GM21447 (cell line): ENCODE measurements at regions not wholly inside any gene's neighbourhood (a gene's known extent, or its start where the extent isn't known, plus 50 kb on each side); places are given as distances from the start of the nearest gene placed in this dataset.

Experiments used
- ATAC-seq: cut with Tn5 transposase; IDR thresholded peaks from one replicate; pipeline ENCODE4 v1.9.1; 2021; ENCODE audit not compliant: unreplicated experiment

DNA sequence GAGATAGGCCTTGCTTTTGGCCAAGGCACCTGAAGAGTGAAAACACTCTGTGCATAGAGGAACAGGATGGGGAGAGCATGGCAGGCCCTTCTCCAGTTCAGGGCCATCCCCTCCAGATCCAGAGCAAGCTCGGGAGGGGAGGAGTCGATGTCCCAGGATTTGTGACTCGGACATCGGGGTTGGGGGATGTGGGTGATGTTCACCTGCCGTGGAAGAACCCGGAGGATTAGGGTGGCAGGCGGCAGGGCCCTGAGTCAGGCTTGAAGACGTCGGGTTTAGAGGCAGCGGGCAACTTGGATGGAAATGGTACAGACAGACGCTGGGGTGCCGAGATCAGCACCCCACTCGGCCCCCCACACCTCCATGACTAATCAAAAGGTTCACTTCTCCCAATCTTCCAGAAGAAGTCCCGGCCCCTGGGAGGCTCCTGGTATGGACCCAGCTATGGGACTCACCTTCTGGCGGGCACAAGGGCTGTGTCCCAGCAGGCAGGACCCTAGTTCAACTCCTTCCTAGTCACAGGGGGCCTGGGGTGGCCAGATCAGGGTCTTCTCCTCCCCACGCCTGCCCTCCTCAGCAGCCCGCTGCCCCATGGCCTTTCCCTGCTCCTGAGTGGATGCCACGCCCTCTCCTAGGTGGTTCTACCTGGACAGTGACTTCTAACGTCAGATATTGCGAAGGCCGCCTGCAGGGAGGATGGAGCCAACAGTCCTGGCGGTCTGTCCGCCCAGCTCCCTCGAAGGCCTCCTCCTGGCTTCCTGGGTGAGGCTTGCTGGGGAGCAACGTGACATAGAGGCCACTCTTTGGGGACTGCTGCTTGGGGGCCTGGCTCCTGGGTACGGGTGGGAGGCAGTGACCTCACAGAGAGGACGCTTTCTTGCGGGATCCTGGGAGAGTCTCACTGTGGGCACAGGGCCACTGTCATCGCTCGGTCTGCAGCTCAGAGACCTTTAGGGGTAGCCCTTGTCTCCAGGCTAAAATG is 792.5 kb downstream of the BRD1 start:
- ATAC-seq = no peak

DNA sequence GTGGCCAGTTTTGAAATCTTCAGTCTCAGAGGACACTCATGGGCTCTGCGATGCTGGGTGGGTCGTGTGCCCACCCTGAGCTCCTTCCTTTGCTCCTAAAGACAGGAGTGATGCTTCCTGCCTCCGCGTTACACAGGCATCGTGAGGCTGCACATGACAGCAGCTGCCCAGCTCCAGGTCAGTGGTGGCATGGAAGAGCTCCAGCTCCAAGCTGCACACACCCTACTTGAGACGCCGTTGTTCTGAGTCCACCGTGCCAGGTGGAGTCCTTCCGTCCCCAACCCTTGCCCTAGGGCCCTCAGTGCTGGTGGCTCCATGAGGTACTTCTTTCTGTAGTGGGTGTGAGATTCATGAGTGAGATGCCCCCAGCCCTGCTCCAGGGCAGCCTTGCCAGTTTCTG is 794.1 kb downstream of the BRD1 start:
- no peak for ATAC-seq

DNA sequence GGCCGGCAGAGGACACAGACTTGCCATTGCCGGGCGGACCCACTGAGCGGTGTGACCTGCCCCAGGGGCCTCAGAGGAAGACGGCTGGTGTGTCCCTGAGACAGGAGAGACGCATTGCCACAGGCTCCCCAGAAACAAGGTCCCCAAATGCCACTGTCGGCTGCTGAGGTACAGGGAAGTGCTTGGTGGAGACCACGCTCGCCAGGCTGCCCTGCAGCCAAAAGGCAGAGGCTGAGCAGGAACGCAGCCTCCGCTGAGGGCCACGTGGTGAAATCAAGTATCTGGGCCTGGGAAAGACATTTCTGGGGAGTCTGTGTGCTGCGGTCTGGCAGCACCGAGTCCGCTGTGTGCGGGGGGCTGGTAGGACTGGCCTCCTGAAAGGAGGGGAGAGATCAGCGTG is 794.9 kb downstream of the BRD1 start:
- ATAC-seq = no peak

DNA sequence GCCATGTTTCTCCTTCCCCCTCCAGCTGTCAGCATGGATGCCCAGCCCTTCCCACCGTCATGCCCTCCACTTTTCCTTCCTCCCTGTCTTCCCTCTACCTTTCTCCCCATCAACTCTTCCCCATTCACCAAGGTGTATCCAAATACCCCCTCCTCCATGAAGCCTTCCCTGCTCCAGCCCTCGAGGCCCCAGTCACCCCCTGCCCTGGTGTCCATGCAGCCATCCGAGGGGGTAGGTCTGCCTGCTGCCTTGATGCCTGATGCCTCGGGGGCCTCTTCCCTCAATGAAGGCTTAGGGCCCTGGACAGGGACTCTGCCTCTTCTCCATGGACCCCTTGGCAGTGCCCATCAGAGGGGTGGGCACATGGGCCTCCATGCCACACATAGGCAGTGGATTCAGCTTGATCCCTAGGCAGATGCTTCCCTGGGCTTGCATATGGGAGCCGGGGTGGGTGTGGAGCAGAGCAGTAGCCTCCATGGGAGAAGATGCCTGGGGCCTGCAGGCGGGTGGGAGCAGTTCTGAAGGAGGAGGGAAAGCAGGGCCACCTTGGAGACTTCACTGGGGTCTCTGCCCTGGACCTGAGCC is 795.8 kb downstream of the BRD1 start:
- no peak for ATAC-seq

DNA sequence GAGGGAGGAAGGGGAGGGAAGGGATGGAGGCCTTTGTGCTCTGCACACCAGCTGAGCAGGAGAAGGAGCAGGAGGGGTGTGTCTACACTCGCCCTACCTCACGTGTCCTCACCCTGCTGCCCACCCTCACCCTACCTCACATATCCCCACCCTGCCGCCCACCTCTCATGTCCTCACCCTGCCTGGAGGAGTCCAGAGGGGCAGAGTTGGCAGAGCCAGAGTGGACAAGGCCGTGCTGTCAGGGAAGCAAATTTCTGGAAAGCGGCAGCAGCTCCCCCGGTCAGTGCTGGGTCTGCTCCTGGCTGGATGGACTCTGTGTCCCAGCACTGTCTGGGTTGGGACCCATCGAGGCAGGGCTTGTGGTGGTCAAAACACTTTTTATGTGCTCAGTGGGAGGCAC is 799.6 kb downstream of the BRD1 start:
- no peak for ATAC-seq

DNA sequence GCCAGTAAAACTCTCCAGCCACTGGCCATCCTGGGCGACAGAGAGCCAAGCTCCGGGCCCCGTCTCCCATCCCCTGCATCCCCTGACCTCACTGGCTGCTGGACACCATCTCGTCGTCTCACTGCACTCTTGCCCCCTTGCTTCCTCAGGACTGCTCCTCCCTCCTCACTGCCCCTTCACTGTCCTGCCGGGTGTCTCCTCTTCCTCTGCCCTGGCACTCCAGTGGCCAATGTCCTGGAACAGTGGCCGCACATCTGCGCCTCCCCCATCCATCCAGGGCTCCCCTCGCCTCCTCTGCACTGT is 800.4 kb downstream of the BRD1 start:
- ATAC-seq = no peak

DNA sequence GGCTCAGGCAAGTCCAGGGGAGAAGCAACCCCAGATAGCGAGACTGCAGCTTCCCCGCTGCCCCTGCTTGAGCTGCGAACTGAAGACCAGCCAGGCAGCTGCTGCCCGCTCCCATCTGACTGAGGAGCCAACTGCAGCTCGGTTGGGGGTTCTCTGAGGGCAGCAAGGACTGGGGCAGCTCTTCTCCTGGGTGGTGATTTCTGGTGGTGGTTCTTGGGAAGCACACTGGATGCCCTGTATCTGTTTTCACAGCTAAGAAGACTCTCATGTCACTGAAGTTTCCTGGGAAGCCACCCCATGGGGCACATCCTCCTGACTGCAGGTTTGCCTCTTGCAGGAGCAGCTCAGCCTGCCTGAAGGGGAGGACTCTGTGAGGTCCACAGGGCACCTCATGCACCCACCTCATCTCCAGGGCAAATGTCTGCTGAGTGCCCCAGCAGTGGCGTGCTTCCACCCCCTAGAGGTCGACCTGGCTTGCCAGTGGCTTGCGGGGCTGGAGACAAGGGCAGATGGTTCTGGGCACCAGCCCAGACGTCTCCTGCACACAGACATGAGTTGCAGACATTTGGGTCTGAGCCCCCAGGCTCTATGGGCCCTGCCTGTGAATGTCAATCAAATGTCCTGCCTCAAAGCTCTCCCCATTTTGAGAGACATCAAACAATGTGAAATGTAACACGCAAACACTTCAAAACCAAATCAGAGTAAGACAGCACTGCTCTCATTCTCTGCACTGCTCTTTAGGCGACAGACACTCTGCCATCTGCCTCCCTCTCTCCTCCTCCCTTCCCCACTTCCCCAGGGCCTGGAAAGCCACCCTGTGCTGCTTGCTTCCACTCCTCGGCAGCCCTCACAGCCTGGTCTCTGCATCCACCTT is 800.9 kb downstream of the BRD1 start:
- ATAC-seq = no peak

DNA sequence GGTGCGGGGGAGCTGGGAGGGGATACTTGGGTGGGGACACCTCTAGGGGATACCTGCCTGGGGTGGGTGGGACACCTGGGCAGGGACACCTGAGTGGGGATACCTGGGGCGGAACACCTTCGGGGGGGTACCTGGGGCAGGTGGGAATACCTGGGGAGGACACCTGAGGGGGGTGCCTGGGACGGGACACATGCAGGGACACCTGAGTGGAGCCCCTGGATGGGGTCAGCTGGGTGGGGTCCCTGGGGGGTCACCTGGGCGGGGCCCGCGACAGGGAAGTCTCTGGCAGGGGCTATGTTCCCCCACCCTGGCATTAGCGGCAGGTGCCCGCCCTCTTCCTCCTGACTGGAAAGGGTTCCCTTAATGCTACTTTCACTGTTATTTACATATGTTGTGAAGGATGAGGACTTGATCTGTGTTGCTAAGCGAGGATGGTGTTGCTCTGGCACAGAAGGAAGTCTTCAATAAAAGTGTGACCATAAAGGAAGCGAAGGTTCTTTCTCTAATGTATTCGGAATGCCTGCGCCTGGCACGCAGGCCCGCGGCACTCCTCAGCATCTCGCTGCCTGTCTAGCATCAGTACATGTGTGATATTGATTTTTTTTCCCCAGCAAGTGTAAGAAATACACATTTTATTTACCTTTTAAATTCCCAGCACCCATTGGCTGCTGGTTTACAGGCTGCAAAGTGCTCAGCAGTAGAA is 801.7 kb downstream of the BRD1 start:
- ATAC-seq = no peak

DNA sequence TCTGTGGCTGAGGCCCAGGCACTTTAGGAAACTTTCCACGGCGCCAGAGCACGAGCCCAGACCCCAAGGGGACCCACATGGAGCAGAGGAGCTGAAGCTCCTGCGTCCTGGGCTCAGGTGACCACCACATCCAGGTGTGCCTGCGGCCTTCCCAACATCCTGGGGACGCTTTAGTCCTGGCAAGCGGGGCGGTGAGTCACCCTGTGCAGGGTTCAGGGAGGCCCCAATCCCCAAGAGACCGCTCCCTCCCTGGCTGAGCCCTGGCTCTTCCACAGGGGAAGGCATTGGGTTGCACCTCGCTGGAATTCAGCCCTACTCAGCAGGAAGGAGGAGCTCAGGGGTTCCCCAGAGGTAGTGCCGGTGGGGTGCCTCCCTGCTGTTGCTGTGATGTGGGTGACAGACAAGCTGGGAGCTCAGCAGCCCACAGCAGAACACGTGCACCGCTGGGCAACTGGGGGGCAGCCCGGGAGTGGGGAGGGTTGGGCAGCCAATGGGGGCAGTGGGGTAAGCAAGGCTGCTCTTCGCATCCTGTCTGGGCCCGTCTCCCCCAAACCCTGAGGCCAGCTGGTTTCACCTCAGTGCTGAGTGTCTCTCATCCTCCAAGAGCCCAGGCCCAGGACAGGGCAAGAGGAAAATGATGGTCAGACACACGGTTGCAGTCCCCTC is 802.8 kb downstream of the BRD1 start:
- ATAC-seq = no peak

DNA sequence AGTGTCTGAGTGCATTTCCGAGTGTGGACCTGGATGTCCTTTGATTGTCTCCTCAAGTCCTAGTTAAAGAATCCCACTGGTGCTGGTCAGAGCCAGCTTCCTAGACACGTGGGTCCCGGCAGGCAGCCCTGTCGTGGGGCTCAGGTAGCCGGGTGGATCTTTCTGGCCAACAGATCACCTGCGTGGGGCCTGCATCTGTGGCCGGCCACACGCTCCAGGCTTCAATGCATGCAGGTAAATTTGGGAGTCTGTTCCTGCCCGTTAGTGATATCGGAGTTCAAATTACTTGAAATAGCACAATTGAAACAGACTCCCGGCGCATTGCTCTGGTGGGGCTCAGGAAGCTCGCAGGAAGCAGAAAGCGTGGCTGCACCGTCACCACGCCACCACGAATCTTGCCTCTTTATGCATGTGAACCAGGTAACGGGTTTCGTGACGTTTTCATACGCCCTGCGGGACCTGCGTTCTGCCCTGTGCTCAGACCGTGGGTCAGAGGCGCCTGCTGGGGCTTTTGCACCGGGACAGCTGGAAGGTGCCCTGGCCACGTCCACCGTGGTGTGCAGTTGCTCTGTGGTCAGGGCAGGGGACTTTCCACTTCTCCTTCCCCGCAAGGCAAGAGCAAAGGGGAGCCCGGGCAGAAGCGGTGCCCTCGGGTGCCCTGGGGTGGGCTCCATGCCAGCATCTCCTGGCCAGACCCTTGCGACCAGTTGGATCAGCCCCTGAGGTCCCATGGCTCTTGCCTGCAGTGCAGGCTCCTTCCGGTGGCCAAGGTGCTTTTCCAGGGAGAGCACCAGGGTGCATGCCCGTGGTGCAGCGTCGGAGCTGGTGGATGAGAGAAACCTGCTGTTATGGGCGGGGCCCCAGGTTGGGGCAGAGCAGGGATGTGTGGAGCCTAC is 803.5 kb downstream of the BRD1 start:
- ATAC-seq = no peak

DNA sequence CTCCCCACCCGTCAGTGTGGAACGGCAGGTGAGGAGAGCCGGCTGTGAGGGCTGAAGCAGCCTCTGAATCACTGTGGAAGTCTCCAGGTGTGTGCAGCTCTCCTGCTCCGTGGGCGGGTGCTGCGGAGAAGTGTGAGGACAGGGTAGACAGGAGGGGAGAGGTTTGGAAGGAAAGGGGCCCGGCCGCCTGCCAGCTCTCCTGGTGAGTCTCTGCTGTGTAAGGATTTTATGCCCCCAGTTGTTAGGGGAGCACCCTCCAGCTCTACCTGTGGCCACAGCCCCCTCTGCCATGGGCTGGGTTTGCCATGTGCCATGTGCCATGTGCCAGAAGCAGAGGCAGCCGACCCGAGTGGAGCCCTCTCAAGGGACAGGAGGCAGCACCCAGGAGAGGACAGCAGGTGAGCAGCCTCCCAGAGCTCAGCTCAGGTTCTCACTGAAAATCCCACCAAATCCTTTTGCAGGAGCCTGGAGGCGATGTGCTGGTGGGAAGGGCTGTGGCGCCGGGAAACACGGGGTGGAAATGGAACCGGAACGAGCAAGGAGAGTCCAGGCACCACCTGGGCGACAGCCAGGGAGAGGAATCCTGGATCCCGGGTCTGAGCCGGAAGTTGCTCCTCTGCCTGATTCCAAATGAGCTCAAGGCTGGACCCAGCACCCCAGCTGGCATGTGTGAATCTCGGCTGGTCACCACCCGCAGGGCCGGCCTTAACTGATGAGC is 804.4 kb downstream of the BRD1 start:
- no peak for ATAC-seq

DNA sequence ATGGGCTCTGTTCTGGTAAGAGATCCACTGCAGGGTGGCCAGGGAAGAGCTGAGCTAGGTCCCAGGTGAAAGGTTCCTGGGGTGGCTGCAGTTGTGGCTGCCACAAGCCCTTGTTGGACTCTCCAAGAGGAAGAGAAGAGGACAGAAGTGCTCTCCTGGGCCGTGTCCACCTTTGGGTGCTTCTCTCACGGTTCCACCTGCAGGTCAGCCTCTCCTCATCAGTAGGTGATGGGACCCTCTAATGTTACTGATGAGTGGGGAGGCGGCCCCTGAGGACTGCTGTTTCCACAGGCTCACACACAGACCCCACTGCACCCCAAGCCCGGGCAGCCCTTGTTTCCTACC is 804.9 kb downstream of the BRD1 start:
- no peak for ATAC-seq

DNA sequence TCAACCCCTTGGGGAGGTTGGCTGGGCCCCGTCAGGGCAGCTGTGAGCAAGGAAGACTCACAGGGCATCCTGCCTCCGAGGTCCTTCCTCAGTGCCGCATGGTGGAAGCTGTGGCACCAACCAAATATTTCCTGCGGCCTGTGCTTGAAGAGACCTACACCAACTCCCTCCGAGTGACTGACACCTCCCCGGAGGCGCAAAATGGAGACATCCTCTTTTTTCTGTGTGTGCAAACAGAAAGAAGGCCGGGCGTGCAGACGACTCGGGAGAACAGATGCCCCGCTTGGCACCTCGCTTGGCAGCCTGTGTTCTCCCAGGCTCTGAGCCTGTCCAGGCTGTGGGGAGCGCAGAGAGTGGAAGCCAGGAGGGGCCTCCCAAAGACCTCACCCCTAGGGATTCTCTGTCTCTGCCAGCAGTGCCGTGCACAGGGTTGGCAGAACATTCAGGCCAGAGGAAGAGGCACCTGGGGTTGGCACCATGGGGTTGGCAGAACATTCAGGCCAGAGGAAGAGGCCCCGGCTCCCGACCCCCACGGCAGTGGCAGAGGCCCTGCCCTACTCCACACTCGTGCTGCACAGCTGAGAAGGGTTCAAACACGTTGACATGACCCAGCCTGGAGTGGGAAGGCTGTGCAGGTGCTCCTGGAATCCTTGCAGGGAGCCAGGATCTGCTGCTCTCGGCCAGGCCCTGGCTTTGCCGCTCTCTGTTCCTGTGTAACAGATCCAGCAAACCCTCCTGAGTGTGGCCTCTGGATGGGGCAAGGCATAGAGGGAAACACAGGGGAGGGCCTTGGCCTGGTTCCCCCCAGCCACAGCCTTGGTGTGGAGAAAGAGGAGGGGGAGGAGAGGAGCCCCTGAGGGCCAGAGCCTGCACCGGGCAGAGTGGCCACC is 805.5 kb downstream of the BRD1 start:
- ATAC-seq = no peak

DNA sequence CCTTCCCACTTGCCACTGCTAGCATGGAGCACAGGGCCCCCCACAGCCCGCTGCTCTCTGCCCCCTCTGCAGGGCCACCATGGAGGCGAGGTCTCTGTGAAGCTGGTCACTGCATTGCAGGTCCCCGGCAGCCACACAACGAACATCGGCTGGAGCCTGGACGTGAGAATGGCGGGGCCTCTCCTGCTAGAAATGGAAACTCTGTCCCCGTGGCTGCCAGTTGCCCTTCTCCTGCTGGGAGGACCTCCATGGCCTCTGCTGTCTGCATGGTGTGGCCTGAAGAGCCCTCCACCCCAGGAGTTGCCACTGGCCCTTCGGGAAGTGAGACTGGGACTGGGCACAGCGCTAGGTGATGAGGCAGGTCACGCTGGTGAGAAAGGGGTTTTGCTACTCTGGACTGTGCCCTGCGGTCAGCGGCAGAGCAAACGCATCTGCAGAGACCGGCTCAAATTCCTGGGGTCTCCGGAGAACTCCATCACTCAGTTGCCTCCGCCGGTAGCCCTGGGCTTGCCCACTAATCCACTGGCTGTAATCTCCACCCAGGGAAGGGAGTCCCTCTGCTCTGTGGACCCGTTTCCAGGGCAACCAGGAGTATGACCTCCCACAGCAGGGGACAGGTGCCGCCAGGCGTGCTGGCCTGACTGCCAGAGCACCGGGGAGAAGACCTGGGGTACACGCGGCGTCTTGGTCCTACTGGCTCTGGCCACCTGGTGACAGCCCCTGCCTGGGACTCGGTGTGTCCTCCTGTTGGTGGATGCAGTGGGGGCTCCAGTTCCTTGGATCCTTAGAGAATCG is 806.3 kb downstream of the BRD1 start:
- ATAC-seq = no peak

DNA sequence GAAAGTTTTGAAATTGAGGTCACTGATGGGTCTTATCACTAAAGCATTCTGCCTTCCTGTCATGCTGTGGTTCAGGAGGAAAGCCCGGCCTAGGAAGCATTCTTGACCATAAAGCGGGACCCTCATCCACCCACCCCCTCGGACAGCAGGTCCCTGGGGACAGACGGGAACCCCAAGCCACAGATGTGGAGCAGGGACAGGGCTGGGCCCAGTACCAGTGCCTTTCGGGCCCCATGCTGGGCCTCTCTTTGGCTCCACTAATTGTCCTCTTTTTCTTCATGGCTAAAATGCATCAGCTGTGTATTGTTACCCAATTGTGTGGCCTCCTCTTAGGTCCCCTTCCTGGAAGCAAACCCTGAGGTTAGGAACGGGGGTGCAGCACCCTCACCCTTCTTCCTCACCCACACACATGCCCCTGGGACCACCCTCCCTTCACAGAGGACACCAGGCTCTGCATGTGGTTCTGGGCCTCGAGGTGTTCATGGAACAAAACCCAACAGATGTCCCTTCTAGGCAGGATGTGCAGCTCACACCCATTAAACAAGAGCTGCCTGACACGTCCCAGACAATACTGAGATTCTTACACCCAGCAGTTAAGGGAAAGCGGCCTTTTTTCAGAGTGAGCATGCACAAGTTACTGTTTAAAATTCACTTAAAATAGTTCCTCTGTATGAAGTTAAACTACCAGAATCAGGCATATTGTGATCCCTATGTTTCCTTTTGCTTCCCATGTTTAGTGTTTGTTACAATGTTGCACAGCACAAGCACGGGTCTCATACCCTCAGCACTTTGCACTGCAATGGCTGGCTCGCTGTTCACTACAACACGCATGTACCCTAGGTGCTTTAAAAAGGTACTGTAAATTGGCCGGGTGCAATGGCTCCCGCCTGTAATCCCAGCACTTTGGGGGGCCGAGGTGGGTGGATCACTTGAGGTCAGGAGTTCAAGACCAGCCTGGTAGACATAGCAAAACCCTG is 807.6 kb downstream of the BRD1 start:
- ATAC-seq = no peak

DNA sequence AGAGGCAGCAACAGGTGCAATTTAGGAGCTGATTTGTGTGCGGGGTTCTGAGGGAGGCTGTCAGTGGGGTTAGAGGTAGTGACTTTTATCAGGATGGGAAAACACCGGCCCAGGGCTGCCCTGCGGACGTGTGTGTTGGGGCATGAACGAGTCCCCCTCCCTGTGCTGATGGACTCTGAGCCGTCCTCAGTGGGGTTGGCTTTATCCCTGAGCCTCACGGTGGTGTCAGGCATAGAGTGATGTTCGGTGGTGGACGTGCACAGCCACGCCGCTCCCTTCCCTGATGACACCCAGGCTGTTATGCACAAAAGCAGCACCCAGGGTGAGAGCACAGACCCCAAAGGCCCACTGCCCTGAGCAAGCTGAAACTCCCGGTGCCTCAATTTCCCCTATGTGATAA is 809.1 kb downstream of the BRD1 start:
- no peak for ATAC-seq
